ENCODE measurements at regions not wholly inside any gene's neighbourhood (a gene's known extent, or its start where the extent isn't known, plus 50 kb on each side); places are given as distances from the start of the nearest gene placed in this dataset.
"Not testable (repeated sequence)": the region's sequence is repeated elsewhere in the genome, so short reads cannot be mapped to it uniquely, and the experiment has no call there.

DNA sequence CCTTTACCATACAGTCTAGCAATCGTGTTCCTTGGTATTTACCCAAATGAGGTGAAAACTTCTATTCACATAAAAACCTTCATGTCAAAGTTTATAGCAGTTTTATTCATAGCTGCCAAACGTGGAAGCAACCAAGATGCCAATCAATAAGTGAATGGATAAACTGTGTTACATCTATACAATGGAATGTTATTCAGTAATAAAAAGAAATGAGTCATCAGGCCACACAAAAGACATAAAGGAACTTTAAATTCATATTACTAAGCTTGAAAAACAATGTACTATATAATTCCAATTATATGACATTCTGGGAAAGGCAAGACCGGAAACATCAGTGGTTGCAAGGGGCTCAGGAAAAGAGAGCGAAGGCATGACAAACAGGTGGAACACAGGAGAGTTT lies 679.9 kb downstream of the ISL1 start:
- no peak for DNase-seq
- no peak overlapping the region for H3K4me3 ChIP-seq (ENCODE audit: low read length)
- H3K36me3 ChIP-seq (ENCODE audit: control insufficient read depth, insufficient read depth, low read length): no peaks in the 10 kb centered on the region
- WGBS (ENCODE audit: insufficient coverage, low lambda C conversion rate): 100% methylated on average over 1 of the region's 4 CpGs
- H3K4me1 ChIP-seq (ENCODE audit: control insufficient read depth, insufficient read depth, low read length): no peaks in the 10 kb centered on the region
- no peak overlapping the region for H3K27ac ChIP-seq (ENCODE audit: low read length)
- H3K9me3 ChIP-seq (ENCODE audit: control insufficient read depth, low read depth, low read length): no peaks in the 10 kb centered on the region
- no peaks in the 10 kb centered on the region for H3K27me3 ChIP-seq (ENCODE audit: control insufficient read depth, insufficient read depth, low read length)

DNA sequence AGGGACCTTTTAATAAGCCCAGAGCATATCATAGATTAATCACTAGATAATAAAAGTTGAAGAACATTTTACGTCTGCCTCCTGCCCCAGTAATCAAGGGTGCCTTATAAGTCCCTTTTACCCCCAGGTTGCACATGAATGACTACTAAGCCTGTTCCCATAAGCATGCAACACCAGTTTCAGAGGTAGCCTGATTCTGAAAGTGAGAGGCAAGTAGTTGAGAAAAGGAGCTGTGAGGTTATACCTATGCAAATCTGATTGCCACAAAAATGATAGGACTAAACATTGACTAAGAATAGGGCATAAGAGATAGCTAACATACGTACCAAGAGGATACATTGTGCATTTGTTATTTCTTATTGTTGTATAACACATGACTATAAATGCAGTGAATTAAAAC lies 681.9 kb downstream of the ISL1 start:
- H3K4me3 ChIP-seq (ENCODE audit: low read length): no peak overlapping the region
- 100% methylated on average over 1 of the region's 2 CpGs for WGBS (ENCODE audit: insufficient coverage, low lambda C conversion rate)
- H3K9me3 ChIP-seq (ENCODE audit: control insufficient read depth, low read depth, low read length): no peaks in the 10 kb centered on the region
- H3K27ac ChIP-seq (ENCODE audit: low read length): no peak overlapping the region
- no peak for DNase-seq
- H3K36me3 ChIP-seq (ENCODE audit: control insufficient read depth, insufficient read depth, low read length): no peaks in the 10 kb centered on the region
- no peaks in the 10 kb centered on the region for H3K4me1 ChIP-seq (ENCODE audit: control insufficient read depth, insufficient read depth, low read length)
- H3K27me3 ChIP-seq (ENCODE audit: control insufficient read depth, insufficient read depth, low read length): no peaks in the 10 kb centered on the region

DNA sequence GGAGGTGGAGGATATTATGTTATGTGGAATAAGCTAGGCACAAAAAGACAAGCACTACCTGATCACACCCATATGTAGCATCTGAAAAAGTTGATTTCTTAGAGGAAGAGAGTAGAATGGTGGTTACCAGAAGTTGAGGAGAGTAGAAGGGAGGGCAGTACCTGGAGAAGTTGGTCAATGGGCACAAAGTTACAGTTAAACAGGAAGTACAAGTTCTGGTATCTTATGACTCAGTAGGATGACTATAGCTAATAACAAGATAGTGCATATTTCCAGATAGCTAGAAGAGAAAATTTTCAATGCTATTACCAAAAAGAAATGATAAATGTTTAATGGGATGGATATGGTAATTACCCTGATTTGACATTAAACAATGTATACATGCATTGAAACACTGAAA lies 686.7 kb downstream of the ISL1 start:
- Histone ChIP-seq H3K27me3 (ENCODE audit: control insufficient read depth, insufficient read depth, low read length) (no peaks in the 10 kb centered on the region), H3K4me1 (ENCODE audit: control insufficient read depth, insufficient read depth, low read length) (no peaks in the 10 kb centered on the region), H3K9me3 (ENCODE audit: control insufficient read depth, low read depth, low read length) (no peaks in the 10 kb centered on the region), H3K36me3 (ENCODE audit: control insufficient read depth, insufficient read depth, low read length) (no peaks in the 10 kb centered on the region), H3K27ac (ENCODE audit: low read length) (no peak overlapping the region), H3K4me3 (ENCODE audit: low read length) (no peak overlapping the region)
- no peak for DNase-seq

DNA sequence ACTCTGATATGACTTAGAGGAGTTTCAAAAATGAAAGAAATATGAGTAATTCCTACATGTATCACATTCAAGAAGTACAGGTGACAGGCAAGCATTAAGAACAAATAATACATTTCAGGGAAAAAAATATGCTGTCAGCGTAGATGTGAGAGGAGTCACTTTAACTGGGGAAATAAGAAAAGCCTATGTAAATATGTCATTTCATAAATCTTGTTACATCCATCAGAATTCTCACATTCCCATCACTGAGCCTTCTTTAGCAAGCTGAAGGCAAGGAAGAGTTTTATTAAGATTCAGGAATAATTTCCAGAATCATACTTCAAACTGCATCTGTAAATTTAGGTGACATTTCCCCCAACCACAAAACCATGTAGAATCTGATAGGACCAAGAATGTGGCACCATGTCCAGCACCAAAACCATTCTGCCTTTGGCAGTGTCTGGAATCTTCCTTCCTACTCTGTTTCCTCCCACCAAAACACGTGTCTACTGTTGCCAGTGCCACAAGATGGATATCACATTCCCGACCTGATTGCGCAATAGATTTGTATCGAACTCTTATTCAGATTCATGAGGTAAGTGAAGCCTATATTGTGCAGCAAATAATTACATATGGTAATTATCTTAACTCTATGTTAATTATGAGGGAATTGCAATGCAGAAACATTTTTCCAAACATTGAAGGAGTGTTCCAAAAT lies 690.9 kb downstream of the ISL1 start:
- Histone ChIP-seq H3K4me3 (ENCODE audit: low read length) (no peak overlapping the region), H3K9me3 (ENCODE audit: control insufficient read depth, low read depth, low read length) (no peaks in the 10 kb centered on the region), H3K4me1 (ENCODE audit: control insufficient read depth, insufficient read depth, low read length) (no peaks in the 10 kb centered on the region), H3K27ac (ENCODE audit: low read length) (no peak overlapping the region), H3K27me3 (ENCODE audit: control insufficient read depth, insufficient read depth, low read length) (no peaks in the 10 kb centered on the region), H3K36me3 (ENCODE audit: control insufficient read depth, insufficient read depth, low read length) (no peaks in the 10 kb centered on the region)
- WGBS (ENCODE audit: insufficient coverage, low lambda C conversion rate): no CpG with 5 or more reads among the region's 5 CpGs
- no peak for DNase-seq

DNA sequence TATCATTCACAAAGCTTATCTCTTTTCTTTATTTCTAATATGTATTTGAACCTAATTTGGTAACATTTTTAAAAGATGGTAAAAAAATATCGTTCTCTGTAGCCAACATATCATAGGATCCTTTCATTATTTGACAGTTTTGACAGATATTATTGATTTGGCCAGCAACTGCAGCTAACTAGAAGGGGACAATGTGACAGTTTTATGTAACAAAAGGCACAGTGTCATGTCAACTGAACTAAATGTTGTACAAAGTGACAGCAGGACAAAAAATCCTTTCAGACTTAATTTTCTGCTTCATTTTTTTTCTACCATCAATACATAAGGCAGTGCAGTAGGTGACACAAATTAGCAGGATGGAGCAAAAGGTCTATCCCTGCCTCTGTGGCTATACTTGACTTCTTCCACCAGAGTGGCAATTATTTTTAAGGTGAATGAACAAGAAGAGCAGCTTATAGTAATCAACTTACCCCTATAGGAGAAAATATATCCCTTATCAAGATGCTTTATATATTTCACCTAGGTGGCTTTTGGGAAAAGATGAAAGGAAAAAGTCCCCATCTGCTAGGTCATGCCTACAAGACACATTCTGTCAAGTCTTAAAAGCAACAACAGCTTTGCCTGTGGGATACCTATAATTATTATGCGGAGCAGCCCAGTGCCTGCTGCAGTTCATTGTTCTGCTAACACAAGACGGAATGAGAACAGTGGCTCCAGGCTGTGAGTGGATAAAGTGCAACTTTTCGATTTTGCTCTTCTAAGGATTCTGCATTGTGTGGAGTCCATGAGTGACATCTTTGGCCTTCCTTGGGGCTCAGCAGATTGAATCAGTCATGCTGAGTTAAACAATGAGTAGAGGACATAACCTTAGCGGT lies 694.9 kb downstream of the ISL1 start:
- Histone ChIP-seq H3K9me3 (ENCODE audit: control insufficient read depth, low read depth, low read length) (no peaks in the 10 kb centered on the region), H3K27ac (ENCODE audit: low read length) (no peak overlapping the region), H3K4me1 (ENCODE audit: control insufficient read depth, insufficient read depth, low read length) (no peaks in the 10 kb centered on the region), H3K36me3 (ENCODE audit: control insufficient read depth, insufficient read depth, low read length) (no peaks in the 10 kb centered on the region), H3K4me3 (ENCODE audit: low read length) (no peak overlapping the region), H3K27me3 (ENCODE audit: control insufficient read depth, insufficient read depth, low read length) (no peaks in the 10 kb centered on the region)
- DNase-seq: no peak
- WGBS (ENCODE audit: insufficient coverage, low lambda C conversion rate): no CpG with 5 or more reads among the region's 5 CpGs

DNA sequence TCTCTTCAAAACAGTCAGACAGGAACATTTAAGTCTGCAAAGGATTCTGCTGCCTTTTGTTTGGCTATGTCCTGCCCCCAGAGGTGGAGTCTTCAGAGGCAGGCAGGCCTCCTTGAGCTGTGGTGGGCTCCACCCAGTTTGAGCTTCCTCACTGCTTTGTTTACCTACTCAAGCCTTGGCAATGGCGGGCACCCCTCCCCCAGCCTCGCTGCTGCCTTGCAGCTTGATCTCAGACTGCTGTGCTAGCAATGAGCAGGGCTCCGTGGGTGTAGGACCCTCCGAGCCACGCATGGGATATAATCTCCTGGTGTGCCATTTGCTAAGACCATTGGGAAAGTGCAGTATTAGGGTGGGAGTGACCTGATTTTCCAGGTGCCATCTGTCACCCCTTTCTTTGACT lies 685.4 kb upstream of the ITGA1 start:
- H3K4me1 ChIP-seq (ENCODE audit: control insufficient read depth, insufficient read depth, low read length); H3K9me3 ChIP-seq (ENCODE audit: control insufficient read depth, low read depth, low read length); DNase-seq; H3K4me3 ChIP-seq (ENCODE audit: low read length); H3K27ac ChIP-seq (ENCODE audit: low read length); H3K27me3 ChIP-seq (ENCODE audit: control insufficient read depth, insufficient read depth, low read length); H3K36me3 ChIP-seq (ENCODE audit: control insufficient read depth, insufficient read depth, low read length): not testable (repeated sequence)
- WGBS (ENCODE audit: insufficient coverage, low lambda C conversion rate): no CpG with 5 or more reads among the region's 5 CpGs

DNA sequence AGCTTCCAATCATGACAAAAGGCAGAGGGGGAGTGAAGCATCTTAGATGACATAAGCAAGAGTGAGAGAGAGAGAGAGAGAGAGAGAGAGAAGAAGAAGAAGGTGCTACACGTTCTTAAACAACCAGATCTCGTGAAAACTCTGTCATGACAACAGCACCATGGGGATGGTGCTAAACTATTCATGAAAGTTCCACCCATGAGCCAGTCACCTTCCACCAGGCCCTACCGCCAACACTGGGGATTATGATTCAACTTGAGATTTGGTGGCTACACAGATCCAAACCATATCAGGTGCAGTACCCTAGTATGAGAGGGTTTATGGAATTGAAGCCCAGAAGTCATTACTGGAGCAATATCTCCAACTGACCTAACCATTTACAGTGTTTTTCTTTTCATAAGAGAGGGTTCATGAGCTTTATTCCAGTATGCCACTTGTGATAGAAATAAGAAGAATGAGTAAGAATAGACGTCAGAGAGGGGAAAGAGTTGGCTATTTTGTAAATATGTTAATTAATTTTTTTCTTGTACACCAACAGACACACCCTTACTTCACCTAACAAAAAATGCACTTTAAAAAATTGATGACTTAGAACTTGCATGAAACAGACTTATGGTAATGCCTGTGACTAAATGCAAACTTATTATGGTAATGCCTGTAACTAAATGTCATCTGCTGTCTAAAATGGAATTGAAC lies 680.4 kb upstream of the ITGA1 start:
- H3K9me3 ChIP-seq (ENCODE audit: control insufficient read depth, low read depth, low read length): no peaks in the 10 kb centered on the region
- no peaks in the 10 kb centered on the region for H3K36me3 ChIP-seq (ENCODE audit: control insufficient read depth, insufficient read depth, low read length)
- H3K4me1 ChIP-seq (ENCODE audit: control insufficient read depth, insufficient read depth, low read length): no peaks in the 10 kb centered on the region
- no peak for DNase-seq
- H3K27me3 ChIP-seq (ENCODE audit: control insufficient read depth, insufficient read depth, low read length): no peaks in the 10 kb centered on the region
- no peak overlapping the region for H3K27ac ChIP-seq (ENCODE audit: low read length)
- no peak overlapping the region for H3K4me3 ChIP-seq (ENCODE audit: low read length)
- no CpG with 5 or more reads among the region's 4 CpGs for WGBS (ENCODE audit: insufficient coverage, low lambda C conversion rate)

DNA sequence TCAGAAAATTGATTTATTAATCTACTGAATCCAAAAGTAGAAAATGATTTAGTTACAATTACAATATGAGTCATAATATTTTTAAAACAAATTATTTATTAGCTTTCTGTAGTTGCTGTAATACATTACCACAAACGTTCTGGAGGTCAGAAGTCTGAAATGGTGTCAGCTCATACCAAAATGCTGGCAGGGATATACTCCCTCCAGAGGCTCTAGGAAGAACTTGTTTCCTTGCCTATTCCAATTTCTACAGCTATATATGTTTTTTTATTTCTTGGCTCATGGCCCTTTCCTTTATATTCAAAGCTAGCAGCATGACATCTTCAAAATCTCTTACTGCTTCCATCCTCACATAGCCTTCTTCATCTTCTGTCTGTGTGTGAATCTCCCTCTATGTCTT lies 667.9 kb upstream of the ITGA1 start:
- H3K9me3 ChIP-seq (ENCODE audit: control insufficient read depth, low read depth, low read length): no peaks in the 10 kb centered on the region

DNA sequence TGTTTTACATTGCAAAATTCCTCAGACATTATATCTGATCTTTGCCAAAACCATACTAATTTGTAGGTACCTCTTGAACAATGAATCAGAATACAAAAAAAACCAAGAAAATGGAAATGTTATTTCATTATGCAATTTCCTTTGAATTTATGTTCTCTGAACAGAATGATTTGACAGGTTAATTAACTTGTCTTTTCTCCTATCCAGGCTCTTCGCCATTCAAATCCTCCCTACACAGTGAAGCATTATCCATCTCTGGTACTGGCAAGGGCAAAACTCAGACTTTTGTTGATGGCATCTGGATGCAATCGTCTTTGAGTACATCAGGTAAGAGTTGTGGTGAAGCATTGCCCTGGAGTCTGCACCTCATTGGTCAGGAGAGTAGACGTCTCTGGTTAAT lies 655.7 kb upstream of the ITGA1 start:
- DNase-seq: no peak
- Histone ChIP-seq H3K27me3 (ENCODE audit: control insufficient read depth, insufficient read depth, low read length) (no peaks in the 10 kb centered on the region), H3K9me3 (ENCODE audit: control insufficient read depth, low read depth, low read length) (no peaks in the 10 kb centered on the region), H3K27ac (ENCODE audit: low read length) (no peak overlapping the region), H3K4me1 (ENCODE audit: control insufficient read depth, insufficient read depth, low read length) (no peaks in the 10 kb centered on the region), H3K36me3 (ENCODE audit: control insufficient read depth, insufficient read depth, low read length) (no peaks in the 10 kb centered on the region), H3K4me3 (ENCODE audit: low read length) (no peak overlapping the region)
- WGBS (ENCODE audit: insufficient coverage, low lambda C conversion rate): 100% methylated on average over 1 of the region's 3 CpGs

More for the DNA sequence above, 667.9 kb upstream of the ITGA1 start:
- H3K27me3 ChIP-seq (ENCODE audit: control insufficient read depth, insufficient read depth, low read length): no peaks in the 10 kb centered on the region
- DNase-seq: no peak
- no peak overlapping the region for H3K27ac ChIP-seq (ENCODE audit: low read length)
- H3K4me3 ChIP-seq (ENCODE audit: low read length): no peak overlapping the region
- no peaks in the 10 kb centered on the region for H3K4me1 ChIP-seq (ENCODE audit: control insufficient read depth, insufficient read depth, low read length)
- H3K36me3 ChIP-seq (ENCODE audit: control insufficient read depth, insufficient read depth, low read length): no peaks in the 10 kb centered on the region
- no CpG with 5 or more reads among the region's 1 CpG for WGBS (ENCODE audit: insufficient coverage, low lambda C conversion rate)

DNA sequence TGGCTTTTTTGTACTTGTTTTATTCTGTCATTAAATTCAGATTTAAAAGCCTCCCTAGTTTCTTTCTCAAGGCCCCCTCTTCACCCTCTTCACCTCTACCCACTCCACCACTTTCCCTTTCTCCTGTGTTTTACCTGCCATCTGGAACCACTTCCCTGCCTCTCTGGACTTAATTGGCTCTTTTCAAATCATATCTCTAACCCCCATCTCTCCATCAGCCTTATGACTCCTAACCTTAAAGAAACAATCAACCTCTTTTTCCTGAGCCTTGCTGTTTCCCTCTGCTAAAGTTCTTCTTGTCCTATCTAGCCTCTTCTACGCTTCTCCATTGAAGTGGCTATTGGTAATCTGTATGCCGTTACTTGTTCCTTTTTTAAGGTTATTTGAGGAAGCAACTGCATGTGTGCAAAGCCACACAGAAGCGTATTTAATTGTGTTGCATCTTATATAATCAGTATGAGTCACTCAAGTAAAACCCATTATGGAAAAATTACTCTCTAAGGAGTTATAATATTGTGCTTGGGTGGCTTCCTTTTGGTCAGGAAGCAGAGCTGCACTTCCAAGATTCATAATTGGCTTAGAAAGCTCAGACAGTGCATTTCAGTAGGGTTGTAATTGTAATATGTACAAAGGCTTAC lies 653.6 kb upstream of the ITGA1 start:
- no peak for DNase-seq
- H3K36me3 ChIP-seq (ENCODE audit: control insufficient read depth, insufficient read depth, low read length): no peaks in the 10 kb centered on the region
- H3K4me3 ChIP-seq (ENCODE audit: low read length): no peak overlapping the region
- no peaks in the 10 kb centered on the region for H3K9me3 ChIP-seq (ENCODE audit: control insufficient read depth, low read depth, low read length)
- H3K27me3 ChIP-seq (ENCODE audit: control insufficient read depth, insufficient read depth, low read length): no peaks in the 10 kb centered on the region
- H3K27ac ChIP-seq (ENCODE audit: low read length): no peak overlapping the region
- H3K4me1 ChIP-seq (ENCODE audit: control insufficient read depth, insufficient read depth, low read length): no peaks in the 10 kb centered on the region
- 100% methylated on average over 2 of the region's 3 CpGs for WGBS (ENCODE audit: insufficient coverage, low lambda C conversion rate)
